H54 (cell line): ENCODE measurements at regions not wholly inside any gene's neighbourhood (a gene's known extent, or its start where the extent isn't known, plus 50 kb on each side); places are given as distances from the start of the nearest gene placed in this dataset.

ENCODE experiments used
- DNase-seq: peaks from one replicate; pipeline ENCODE4 v3.0.0; 2011; ENCODE audit warnings: low spot score, mixed read lengths; ENCODE audit not compliant: insufficient read length
- FAIRE-seq: peaks from 3 replicates; lab custom pipeline; 2011; peaks lifted over from hg19 to GRCh38; lab: Jason Lieb, UNC
- POLR2A ChIP-seq: IDR thresholded peaks from 2 replicates; pipeline ENCODE4 v1.6.1; 2011; ENCODE audit warnings: low read depth, mild to moderate bottlenecking, low read length

- FAIRE-seq = no peak
- DNase-seq = no peak
- no peak for TF ChIP-seq POLR2A
These were observed 265.0 kb upstream of the SLITRK2 start for GRCh38 chrX:145552643-145553042.

DNA sequence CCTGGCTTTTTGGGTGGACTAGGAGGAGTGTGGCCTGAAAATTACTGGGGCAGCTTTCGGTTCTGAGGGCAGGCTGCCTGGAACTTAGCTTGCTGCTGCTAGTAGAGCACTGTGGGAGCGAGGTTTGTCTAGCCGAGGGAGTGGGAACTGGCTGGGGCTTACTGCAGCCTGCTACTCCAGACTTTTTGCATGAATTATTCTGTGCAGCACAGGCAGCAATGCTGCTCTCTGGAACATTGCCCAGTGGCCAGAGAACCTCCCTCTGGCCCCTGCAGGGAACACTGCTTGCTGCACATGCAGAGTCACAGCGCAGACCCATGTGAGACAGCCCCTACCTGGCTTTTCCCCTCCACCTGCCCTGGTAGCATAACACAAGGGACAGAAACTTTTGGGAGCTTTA lies 263.9 kb upstream of the SLITRK2 start:
- no peak for FAIRE-seq
- TF ChIP-seq POLR2A = no peak
- no peak for DNase-seq

DNA sequence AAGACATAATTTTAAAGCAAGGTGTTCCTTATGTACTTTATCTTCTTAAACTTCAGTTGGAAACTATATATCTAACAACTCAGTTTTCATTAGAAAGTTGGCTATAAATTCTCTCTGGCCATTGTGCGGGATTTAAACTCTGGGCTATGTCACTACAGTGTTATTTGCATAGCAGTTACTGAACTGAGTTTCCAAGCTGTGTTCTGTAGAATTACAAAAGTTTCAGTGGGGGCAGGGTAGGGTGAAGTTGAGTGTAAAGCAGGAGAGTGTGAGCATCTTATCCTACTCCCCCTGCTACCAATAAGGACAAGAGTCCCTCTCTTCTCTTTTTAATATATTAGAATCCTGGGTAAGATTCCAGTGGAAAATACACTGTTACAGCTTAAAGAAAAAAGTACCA lies 254.5 kb upstream of the SLITRK2 start:
- TF ChIP-seq POLR2A = no peak
- DNase-seq = no peak
- no peak for FAIRE-seq

DNA sequence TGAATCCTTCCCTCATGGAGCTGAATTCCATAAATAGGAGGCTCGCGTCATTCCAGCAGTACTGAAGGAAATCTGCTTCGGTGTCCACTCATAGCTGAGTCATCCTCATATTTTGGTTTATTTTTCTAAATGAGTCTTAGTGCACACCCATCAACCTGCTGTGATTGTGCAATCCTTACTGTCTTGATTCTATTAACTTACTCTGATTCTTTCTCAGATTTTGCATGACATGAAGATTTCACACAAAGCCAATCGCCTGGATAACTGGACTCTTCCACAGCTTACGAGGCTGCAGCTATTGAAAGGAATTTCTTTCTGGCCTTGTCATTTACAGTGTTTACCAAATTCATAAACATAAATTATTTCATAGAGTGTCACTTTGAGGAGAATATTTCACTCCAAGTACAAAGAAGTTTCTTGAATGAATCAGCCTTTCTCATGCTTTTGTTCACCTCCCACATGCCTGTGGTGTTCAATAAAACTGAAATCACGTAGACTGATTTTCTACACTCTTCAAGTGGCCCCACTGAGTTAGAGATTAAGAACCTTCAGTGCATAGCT lies 207.6 kb upstream of the SLITRK2 start:
- TF ChIP-seq POLR2A = no peak
- DNase-seq (peak; percentile 5), FAIRE-seq (peak; percentile 80)

- FAIRE-seq (no peak), DNase-seq (no peak)
- no peak for TF ChIP-seq POLR2A
These were observed 203.7 kb upstream of the SLITRK2 start for GRCh38 chrX:145613894-145614293.

GRCh38 chrX:145620666-145621065 lies 197.0 kb upstream of the SLITRK2 start:
- TF ChIP-seq POLR2A = no peak
- FAIRE-seq = no peak
- no peak for DNase-seq

GRCh38 chrX:145623453-145623852 lies 194.2 kb upstream of the SLITRK2 start:
- TF ChIP-seq POLR2A = no peak
- DNase-seq (no peak), FAIRE-seq (no peak)

- no peak for TF ChIP-seq POLR2A
- no peak for FAIRE-seq
- DNase-seq = no peak
These were observed 187.5 kb upstream of the SLITRK2 start for GRCh38 chrX:145630081-145630480.

DNA sequence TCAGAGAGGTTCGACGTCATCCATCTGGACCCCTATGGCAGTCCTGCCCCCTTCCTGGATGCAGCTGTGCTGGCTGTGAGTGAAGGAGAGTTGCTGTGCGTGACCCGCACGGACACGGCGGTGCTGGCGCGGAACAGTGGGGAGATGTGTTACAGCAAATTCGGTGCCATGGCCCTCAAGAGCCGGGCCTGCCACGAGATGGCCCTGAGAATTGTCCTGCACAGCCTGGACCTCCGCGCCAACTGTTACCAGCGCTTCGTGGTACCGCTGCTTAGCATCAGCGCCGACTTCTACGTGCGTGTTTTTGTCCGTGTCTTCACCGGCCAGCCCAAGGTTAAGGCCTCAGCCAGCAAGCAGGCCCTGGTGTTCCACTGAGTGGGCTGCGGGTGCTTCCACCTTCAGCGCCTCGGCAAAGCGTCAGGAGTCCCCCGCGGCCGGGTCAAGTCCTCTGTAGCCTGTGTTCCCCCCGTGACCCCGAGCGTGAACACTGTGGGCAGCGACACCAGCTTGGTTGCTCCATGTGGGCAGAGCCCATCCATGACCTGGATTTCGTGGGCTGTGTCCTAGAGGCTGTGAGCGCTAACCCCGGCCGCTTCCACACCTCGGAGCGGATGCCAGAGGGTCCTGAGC lies 186.7 kb upstream of the SLITRK2 start:
- no peak for DNase-seq
- TF ChIP-seq POLR2A = no peak
- FAIRE-seq = no peak

DNA sequence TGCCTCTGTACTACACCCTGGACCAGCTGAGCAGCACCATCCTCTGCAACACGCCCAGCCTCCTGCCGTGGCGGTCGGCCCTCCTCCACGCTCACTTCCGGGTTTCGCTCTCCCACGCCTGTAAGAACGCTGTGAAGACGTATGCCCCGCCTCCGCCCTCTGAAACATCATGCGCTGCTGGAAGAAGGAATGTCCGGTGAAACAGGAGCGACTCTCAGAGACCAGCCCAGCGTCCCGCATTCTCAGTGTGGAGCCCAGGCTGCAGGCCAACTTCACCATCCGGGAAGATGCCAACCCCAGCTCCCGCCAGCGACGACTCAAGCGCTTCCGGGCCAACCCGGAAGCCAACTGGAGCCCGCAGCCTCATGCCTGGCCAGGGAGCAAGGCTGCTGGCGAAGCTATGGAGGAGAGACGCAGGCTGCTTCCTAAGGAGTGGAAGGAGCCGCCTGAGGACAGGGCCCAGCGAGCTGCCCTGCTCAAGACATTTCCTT lies 186.1 kb upstream of the SLITRK2 start:
- FAIRE-seq = no peak
- TF ChIP-seq POLR2A = no peak
- DNase-seq = no peak

DNA sequence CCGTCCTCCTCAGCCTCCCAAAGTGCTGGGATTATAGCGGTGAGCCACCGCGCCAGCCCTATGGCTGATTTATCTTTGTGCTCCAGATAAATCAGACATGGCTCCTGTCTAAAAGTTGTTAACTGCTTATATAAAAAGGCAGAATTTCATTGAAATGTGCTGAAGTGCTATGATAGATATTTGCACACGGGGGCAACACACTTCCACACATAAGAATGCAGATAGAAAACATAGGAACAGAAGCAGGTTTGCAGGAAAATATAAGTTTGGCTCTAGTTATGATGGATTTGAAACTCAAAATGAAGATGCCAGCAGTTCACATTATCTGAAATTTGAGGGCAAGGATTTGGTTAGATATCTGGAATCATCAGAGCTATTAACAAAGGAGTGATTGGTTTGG lies 163.1 kb upstream of the SLITRK2 start:
- FAIRE-seq (no peak), DNase-seq (no peak)
- no peak for TF ChIP-seq POLR2A

- FAIRE-seq (no peak), DNase-seq (no peak)
- no peak for TF ChIP-seq POLR2A
These were observed 143.8 kb upstream of the SLITRK2 start for GRCh38 chrX:145673841-145674240.

- TF ChIP-seq POLR2A = no peak
- DNase-seq (no peak), FAIRE-seq (no peak)
These were observed 140.4 kb upstream of the SLITRK2 start for GRCh38 chrX:145677109-145677817.

GRCh38 chrX:145682518-145683298 lies 134.9 kb upstream of the SLITRK2 start:
- DNase-seq (no peak), FAIRE-seq (no peak)
- TF ChIP-seq POLR2A = no peak
